Neutrophil (primary cell): ENCODE measurements at regions not wholly inside any gene's neighbourhood (a gene's known extent, or its start where the extent isn't known, plus 50 kb on each side); places are given as distances from the start of the nearest gene placed in this dataset.

Source experiments
- H3K27ac ChIP-seq: fragments of 200-600 bp; sonication (generic); 2 replicates; pipeline ENCODE4 v1.5.1; 2016; ENCODE audit warnings: mild to moderate bottlenecking, moderate library complexity
- H3K27me3 ChIP-seq: fragments of 200-600 bp; sonication (generic); 2 replicates; pipeline ENCODE4 v1.6.0; 2016; ENCODE audit warnings: mild to moderate bottlenecking
- H3K36me3 ChIP-seq: fragments of 200-600 bp; sonication (generic); 2 replicates; pipeline ENCODE4 v1.5.1; 2017
- H3K4me1 ChIP-seq, 2 experiments: fragments of 200-600 bp in 1 of 2; sonication (generic) in 1 of 2; 1 replicate in 1 of 2; 2 replicates in 1 of 2; pipeline versions ENCODE4 v1.5.1 to v1.6.1; 2013 to 2016; ENCODE audit warnings: low read depth in 1 of 2, low read length in 1 of 2, mild to moderate bottlenecking in 1 of 2, moderate library complexity in 1 of 2; ENCODE audit not compliant: control insufficient read depth in 1 of 2, insufficient read depth in 1 of 2
- H3K4me3 ChIP-seq, 2 experiments: fragments of 200-600 bp in 1 of 2; sonication (generic) in 1 of 2; 1 replicate in 1 of 2; 2 replicates in 1 of 2; pipeline ENCODE4 v1.5.1; 2013 to 2016; ENCODE audit warnings: low read depth in 1 of 2, low read length in 1 of 2, mild to moderate bottlenecking in 1 of 2, moderate library complexity in 1 of 2
- H3K9me3 ChIP-seq: fragments of 200-600 bp; sonication (generic); 2 replicates; pipeline ENCODE4 v1.5.1; 2016
- CTCF ChIP-seq: fragments of 200-600 bp; sonication (generic); IDR thresholded peaks from 2 replicates; pipeline ENCODE4 v1.5.1; 2016; ENCODE audit warnings: antibody characterized with exemption

GRCh38 chr15:39205506-39206371, 375.1 kb upstream of the THBS1 start:
- no peak overlapping the region for H3K4me3 ChIP-seq
- no peaks in the 10 kb centered on the region for H3K4me1 ChIP-seq
- H3K9me3 ChIP-seq = no peaks in the 10 kb centered on the region
- no peaks in the 10 kb centered on the region for H3K27me3 ChIP-seq
- no peak overlapping the region for H3K27ac ChIP-seq
- no peaks in the 10 kb centered on the region for H3K36me3 ChIP-seq
- TF ChIP-seq CTCF = no peak

- H3K4me3 ChIP-seq = no peak overlapping the region
- H3K27me3 ChIP-seq = no peaks in the 10 kb centered on the region
- H3K9me3 ChIP-seq = no peaks in the 10 kb centered on the region
- no peaks in the 10 kb centered on the region for H3K36me3 ChIP-seq
- no peak for TF ChIP-seq CTCF
- H3K4me1 ChIP-seq = no peaks in the 10 kb centered on the region
- no peak overlapping the region for H3K27ac ChIP-seq
Measured at GRCh38 chr15:39207532-39208115, 373.3 kb upstream of the THBS1 start.

GRCh38 chr15:39208187-39208586, 372.7 kb upstream of the THBS1 start:
- no peaks in the 10 kb centered on the region for H3K9me3 ChIP-seq
- no peaks in the 10 kb centered on the region for H3K36me3 ChIP-seq
- TF ChIP-seq CTCF = no peak
- H3K4me1 ChIP-seq = no peaks in the 10 kb centered on the region
- H3K4me3 ChIP-seq = no peak overlapping the region
- H3K27me3 ChIP-seq = no peaks in the 10 kb centered on the region
- H3K27ac ChIP-seq = no peak overlapping the region

- no peaks in the 10 kb centered on the region for H3K27me3 ChIP-seq
- no peaks in the 10 kb centered on the region for H3K9me3 ChIP-seq
- no peak overlapping the region for H3K27ac ChIP-seq
- TF ChIP-seq CTCF = no peak
- no peak overlapping the region for H3K4me3 ChIP-seq
- H3K4me1 ChIP-seq = no peaks in the 10 kb centered on the region
- H3K36me3 ChIP-seq = no peaks in the 10 kb centered on the region
Measured at GRCh38 chr15:39209548-39210211, 371.2 kb upstream of the THBS1 start.

- Histone ChIP-seq H3K4me1 (no peaks in the 10 kb centered on the region), H3K9me3 (no peaks in the 10 kb centered on the region), H3K4me3 (no peak overlapping the region), H3K27me3 (no peaks in the 10 kb centered on the region), H3K36me3 (no peaks in the 10 kb centered on the region), H3K27ac (no peak overlapping the region)
- no peak for TF ChIP-seq CTCF
Measured at GRCh38 chr15:39211108-39211979, 369.5 kb upstream of the THBS1 start.
